ENCODE measurements at regions not wholly inside any gene's neighbourhood (a gene's known extent, or its start where the extent isn't known, plus 50 kb on each side); places are given as distances from the start of the nearest gene placed in this dataset.
"Not testable (repeated sequence)": the region's sequence is repeated elsewhere in the genome, so short reads cannot be mapped to it uniquely, and the experiment has no call there.

- no peak for DNase-seq (ENCODE audit: low read depth, low spot score)
Measured at GRCh38 chr9:106751681-106752080, 111.3 kb upstream of the ZNF462 start.

- DNase-seq (ENCODE audit: low read depth, low spot score) = no peak
Measured at GRCh38 chr9:106752581-106752980, 110.4 kb upstream of the ZNF462 start.

GRCh38 chr9:106753155-106753671, 109.8 kb upstream of the ZNF462 start:
- DNase-seq (ENCODE audit: low read depth, low spot score) = no peak

GRCh38 chr9:106755736-106756135, 107.2 kb upstream of the ZNF462 start:
- DNase-seq (ENCODE audit: low read depth, low spot score) = no peak

- peak; percentile 31 for DNase-seq (ENCODE audit: low read depth, low spot score)
Measured at GRCh38 chr9:106757514-106757913, 105.5 kb upstream of the ZNF462 start.

- DNase-seq (ENCODE audit: low read depth, low spot score) = no peak
Measured at GRCh38 chr9:106758911-106759310, 104.1 kb upstream of the ZNF462 start.

- no peak for DNase-seq (ENCODE audit: low read depth, low spot score)
Measured at GRCh38 chr9:106761493-106761892, 101.5 kb upstream of the ZNF462 start.

GRCh38 chr9:106766616-106767015, 96.3 kb upstream of the ZNF462 start:
- DNase-seq (ENCODE audit: low read depth, low spot score) = no peak

GRCh38 chr9:106769331-106769730, 93.6 kb upstream of the ZNF462 start:
- DNase-seq (ENCODE audit: low read depth, low spot score) = no peak

- no peak for DNase-seq (ENCODE audit: low read depth, low spot score)
Measured at GRCh38 chr9:106771608-106772007, 91.4 kb upstream of the ZNF462 start.

GRCh38 chr9:106772523-106773290, 90.3 kb upstream of the ZNF462 start:
- no peak for DNase-seq (ENCODE audit: low read depth, low spot score)

GRCh38 chr9:106773750-106774149, 89.2 kb upstream of the ZNF462 start:
- no peak for DNase-seq (ENCODE audit: low read depth, low spot score)

GRCh38 chr9:106775960-106776359, 87.0 kb upstream of the ZNF462 start:
- no peak for DNase-seq (ENCODE audit: low read depth, low spot score)

- DNase-seq (ENCODE audit: low read depth, low spot score) = no peak
Measured at GRCh38 chr9:106779796-106780195, 83.2 kb upstream of the ZNF462 start.

GRCh38 chr9:106783121-106783520, 79.8 kb upstream of the ZNF462 start:
- DNase-seq (ENCODE audit: low read depth, low spot score) = no peak

GRCh38 chr9:106784076-106784475, 78.9 kb upstream of the ZNF462 start:
- no peak for DNase-seq (ENCODE audit: low read depth, low spot score)

- no peak for DNase-seq (ENCODE audit: low read depth, low spot score)
Measured at GRCh38 chr9:106785200-106785599, 77.8 kb upstream of the ZNF462 start.

- DNase-seq (ENCODE audit: low read depth, low spot score) = not testable (repeated sequence)
Measured at GRCh38 chr9:106788021-106788420, 74.9 kb upstream of the ZNF462 start.

- DNase-seq (ENCODE audit: low read depth, low spot score) = no peak
Measured at GRCh38 chr9:106795031-106795430, 67.9 kb upstream of the ZNF462 start.

GRCh38 chr9:106796771-106797170, 66.2 kb upstream of the ZNF462 start:
- no peak for DNase-seq (ENCODE audit: low read depth, low spot score)

GRCh38 chr9:106797299-106797698, 65.7 kb upstream of the ZNF462 start:
- DNase-seq (ENCODE audit: low read depth, low spot score) = no peak

GRCh38 chr9:106798016-106798799, 64.8 kb upstream of the ZNF462 start:
- DNase-seq (ENCODE audit: low read depth, low spot score) = no peak

GRCh38 chr9:106799152-106799551, 63.8 kb upstream of the ZNF462 start:
- DNase-seq (ENCODE audit: low read depth, low spot score) = peak; percentile 29
